ENCODE measurements at regions not wholly inside any gene's neighbourhood (a gene's known extent, or its start where the extent isn't known, plus 50 kb on each side); places are given as distances from the start of the nearest gene placed in this dataset.

DNA sequence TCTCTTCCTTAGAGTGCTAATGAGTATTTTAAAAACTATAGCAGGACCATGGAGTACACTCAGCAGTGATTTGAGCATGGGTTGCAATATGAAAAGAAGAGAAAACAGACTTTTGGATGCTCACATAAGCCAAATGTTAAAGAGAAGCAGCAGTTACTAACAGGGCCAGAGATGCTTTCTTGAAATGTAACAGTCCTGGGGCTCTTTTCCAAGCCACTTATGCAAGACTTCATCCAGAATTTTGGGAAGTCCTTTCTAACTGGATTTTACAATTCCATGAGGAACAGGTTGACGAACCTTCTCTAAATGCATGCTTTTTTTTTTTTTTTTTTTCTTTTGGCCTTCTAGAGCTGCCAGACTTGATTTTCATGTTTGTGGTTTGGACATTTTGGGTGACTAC, 282.0 kb downstream of the SEC23IP start:
- CTCF ChIA-PET, result interaction anchor here (1.3 kb wide), 1 partner anchor 11 kb away, joined by 3 read pairs; no protein-coding TSS in a partner anchor

DNA sequence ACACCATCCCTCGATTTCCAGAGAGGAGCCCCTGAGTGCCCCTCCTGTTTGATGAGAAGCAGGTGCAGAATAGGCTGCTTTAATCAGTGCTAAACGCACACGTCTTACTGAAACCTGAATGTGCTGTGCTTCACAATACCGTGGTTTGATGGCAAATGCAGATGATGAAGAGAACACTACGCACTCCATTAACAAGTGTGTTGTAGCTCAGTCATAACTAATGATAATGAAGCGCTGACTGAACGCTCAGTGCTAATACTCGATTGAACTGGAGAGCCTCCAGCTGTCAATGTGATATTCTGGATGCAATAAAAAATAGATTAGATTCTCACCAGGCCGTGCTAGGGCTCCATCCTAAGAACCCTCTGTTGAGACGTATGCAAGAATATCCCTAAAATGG, 279.7 kb upstream of the PLPP4 start:
- peaks cover 23% of the 10 kb centered on the region for H3K4me1 Mint-ChIP-seq
- no peaks in the 10 kb centered on the region for H3K9me3 Mint-ChIP-seq
- no peaks in the 10 kb centered on the region; the same call in 1 of the 2 replicates for H3K27me3 Mint-ChIP-seq (ENCODE audit: low read depth)
- CTCF ChIA-PET, result no interaction called here
- no peak for DNase-seq (ENCODE audit: low spot score)
- TF ChIP-seq NFE2L1 (CRISPR knock-in tag; IDR thresholded peaks at IDR 0.05) (no peak), GABPB1 (CRISPR knock-in tag; IDR thresholded peaks at IDR 0.05) (no peak)
- TF ChIP-seq, protein P1, sequence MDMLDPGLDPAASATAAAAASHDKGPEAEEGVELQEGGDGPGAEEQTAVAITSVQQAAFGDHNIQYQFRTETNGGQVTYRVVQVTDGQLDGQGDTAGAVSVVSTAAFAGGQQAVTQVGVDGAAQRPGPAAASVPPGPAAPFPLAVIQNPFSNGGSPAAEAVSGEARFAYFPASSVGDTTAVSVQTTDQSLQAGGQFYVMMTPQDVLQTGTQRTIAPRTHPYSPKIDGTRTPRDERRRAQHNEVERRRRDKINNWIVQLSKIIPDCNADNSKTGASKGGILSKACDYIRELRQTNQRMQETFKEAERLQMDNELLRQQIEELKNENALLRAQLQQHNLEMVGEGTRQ (CRISPR knock-in tag; IDR thresholded peaks at IDR 0.05), result no peak
- no peak for ATAC-seq
- POLR2A ChIA-PET, result no interaction called here
- no peak overlapping the region for H3K4me3 Mint-ChIP-seq
- no peaks in the 10 kb centered on the region for H3K36me3 Mint-ChIP-seq
- no peak overlapping the region for H3K27ac Mint-ChIP-seq

More for the DNA sequence above, 282.0 kb downstream of the SEC23IP start:
- H3K27me3 Mint-ChIP-seq (ENCODE audit: low read depth), result no peaks in the 10 kb centered on the region; the same call in 1 of the 2 replicates
- peaks cover 17% of the 10 kb centered on the region for H3K4me1 Mint-ChIP-seq
- DNase-seq (ENCODE audit: low spot score), result no peak
- POLR2A ChIA-PET, result no interaction called here
- TF ChIP-seq, protein P2, sequence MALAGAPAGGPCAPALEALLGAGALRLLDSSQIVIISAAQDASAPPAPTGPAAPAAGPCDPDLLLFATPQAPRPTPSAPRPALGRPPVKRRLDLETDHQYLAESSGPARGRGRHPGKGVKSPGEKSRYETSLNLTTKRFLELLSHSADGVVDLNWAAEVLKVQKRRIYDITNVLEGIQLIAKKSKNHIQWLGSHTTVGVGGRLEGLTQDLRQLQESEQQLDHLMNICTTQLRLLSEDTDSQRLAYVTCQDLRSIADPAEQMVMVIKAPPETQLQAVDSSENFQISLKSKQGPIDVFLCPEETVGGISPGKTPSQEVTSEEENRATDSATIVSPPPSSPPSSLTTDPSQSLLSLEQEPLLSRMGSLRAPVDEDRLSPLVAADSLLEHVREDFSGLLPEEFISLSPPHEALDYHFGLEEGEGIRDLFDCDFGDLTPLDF (CRISPR knock-in tag; IDR thresholded peaks at IDR 0.05), result no peak
- TF ChIP-seq SP1 (CRISPR knock-in tag; conservative IDR thresholded peaks at IDR 0.05) (no peak), ESRRA (CRISPR knock-in tag; IDR thresholded peaks at IDR 0.05; ENCODE audit: borderline replicate concordance) (no peak), ZNF263 (CRISPR knock-in tag; IDR thresholded peaks at IDR 0.05; ENCODE audit: low read depth) (no peak), MYBL2 (CRISPR knock-in tag; IDR thresholded peaks at IDR 0.05) (no peak), KAT7 (CRISPR knock-in tag; IDR thresholded peaks at IDR 0.05; ENCODE audit: borderline replicate concordance) (no peak)
- TF ChIP-seq, protein P3, sequence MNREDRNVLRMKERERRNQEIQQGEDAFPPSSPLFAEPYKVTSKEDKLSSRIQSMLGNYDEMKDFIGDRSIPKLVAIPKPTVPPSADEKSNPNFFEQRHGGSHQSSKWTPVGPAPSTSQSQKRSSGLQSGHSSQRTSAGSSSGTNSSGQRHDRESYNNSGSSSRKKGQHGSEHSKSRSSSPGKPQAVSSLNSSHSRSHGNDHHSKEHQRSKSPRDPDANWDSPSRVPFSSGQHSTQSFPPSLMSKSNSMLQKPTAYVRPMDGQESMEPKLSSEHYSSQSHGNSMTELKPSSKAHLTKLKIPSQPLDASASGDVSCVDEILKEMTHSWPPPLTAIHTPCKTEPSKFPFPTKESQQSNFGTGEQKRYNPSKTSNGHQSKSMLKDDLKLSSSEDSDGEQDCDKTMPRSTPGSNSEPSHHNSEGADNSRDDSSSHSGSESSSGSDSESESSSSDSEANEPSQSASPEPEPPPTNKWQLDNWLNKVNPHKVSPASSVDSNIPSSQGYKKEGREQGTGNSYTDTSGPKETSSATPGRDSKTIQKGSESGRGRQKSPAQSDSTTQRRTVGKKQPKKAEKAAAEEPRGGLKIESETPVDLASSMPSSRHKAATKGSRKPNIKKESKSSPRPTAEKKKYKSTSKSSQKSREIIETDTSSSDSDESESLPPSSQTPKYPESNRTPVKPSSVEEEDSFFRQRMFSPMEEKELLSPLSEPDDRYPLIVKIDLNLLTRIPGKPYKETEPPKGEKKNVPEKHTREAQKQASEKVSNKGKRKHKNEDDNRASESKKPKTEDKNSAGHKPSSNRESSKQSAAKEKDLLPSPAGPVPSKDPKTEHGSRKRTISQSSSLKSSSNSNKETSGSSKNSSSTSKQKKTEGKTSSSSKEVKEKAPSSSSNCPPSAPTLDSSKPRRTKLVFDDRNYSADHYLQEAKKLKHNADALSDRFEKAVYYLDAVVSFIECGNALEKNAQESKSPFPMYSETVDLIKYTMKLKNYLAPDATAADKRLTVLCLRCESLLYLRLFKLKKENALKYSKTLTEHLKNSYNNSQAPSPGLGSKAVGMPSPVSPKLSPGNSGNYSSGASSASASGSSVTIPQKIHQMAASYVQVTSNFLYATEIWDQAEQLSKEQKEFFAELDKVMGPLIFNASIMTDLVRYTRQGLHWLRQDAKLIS (CRISPR knock-in tag; IDR thresholded peaks at IDR 0.05; ENCODE audit: borderline replicate concordance), result no peak
- H3K27ac Mint-ChIP-seq, result no peak overlapping the region
- ATAC-seq, result no peak
- H3K9me3 Mint-ChIP-seq, result no peaks in the 10 kb centered on the region
- no peaks in the 10 kb centered on the region for H3K36me3 Mint-ChIP-seq
- no peak overlapping the region for H3K4me3 Mint-ChIP-seq

DNA sequence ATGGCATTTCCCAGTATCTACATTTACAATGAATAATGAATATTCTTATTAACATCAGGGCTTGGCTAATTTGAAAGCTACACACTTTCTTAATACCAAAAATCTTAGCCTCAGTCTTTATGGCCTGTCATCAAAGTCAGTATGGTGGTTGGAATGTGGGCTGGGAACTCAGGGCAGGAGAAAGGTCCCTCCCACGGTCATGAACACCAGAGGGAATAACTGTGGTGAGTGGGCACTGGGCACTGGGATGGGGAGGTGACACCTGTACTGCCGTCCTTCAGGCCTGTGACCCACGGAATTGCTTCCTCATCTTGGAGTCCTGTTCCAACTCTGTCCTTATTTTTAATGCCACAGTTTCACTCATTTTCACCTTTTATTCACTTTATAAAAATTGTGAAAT, 276.9 kb upstream of the PLPP4 start:
- no peaks in the 10 kb centered on the region; the same call in 1 of the 2 replicates for H3K27me3 Mint-ChIP-seq (ENCODE audit: low read depth)
- TF ChIP-seq NFE2L1 (CRISPR knock-in tag; IDR thresholded peaks at IDR 0.05) (no peak), MYBL2 (CRISPR knock-in tag; IDR thresholded peaks at IDR 0.05) (no peak), TP53 (CRISPR knock-in tag; IDR thresholded peaks at IDR 0.05) (no peak)
- TF ChIP-seq, protein P4, sequence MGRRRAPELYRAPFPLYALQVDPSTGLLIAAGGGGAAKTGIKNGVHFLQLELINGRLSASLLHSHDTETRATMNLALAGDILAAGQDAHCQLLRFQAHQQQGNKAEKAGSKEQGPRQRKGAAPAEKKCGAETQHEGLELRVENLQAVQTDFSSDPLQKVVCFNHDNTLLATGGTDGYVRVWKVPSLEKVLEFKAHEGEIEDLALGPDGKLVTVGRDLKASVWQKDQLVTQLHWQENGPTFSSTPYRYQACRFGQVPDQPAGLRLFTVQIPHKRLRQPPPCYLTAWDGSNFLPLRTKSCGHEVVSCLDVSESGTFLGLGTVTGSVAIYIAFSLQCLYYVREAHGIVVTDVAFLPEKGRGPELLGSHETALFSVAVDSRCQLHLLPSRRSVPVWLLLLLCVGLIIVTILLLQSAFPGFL (CRISPR knock-in tag; IDR thresholded peaks at IDR 0.05; ENCODE audit: borderline replicate concordance), result no peak
- no peaks in the 10 kb centered on the region for H3K36me3 Mint-ChIP-seq
- ChIA-PET POLR2A (no interaction called here), CTCF (interaction anchor here (0.7 kb wide), 1 partner anchor 197 kb away, joined by 3 read pairs; no protein-coding TSS in a partner anchor)
- H3K9me3 Mint-ChIP-seq, result no peaks in the 10 kb centered on the region
- ATAC-seq, result no peak
- H3K4me1 Mint-ChIP-seq, result peaks cover 7% of the 10 kb centered on the region
- DNase-seq (ENCODE audit: low spot score), result no peak
- H3K4me3 Mint-ChIP-seq, result no peak overlapping the region
- no peak overlapping the region for H3K27ac Mint-ChIP-seq

DNA sequence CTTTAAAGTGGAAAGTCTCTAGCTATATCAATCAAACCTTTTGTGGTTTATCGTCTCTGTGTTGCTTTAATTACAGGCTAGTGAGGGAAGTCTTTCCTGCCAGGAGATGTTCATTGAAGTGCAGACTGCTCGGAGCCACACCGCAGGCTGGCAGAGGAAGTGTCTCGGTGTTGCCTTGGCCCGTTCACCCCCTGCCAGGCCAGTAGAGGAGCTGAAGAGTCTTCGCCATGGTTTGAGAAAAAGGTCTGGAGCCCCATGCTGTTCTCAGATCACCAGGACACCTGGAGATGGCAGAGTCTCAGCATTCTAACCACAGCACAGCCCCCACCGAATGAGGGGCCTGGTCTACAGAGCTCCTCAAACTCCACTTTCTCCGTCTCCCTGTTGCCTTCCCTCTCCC, 275.9 kb upstream of the PLPP4 start:
- DNase-seq (ENCODE audit: low spot score), result no peak
- Mint-ChIP-seq H3K4me1 (peaks cover 6% of the 10 kb centered on the region), H3K27me3 (ENCODE audit: low read depth) (no peaks in the 10 kb centered on the region; the same call in 1 of the 2 replicates), H3K36me3 (no peaks in the 10 kb centered on the region), H3K9me3 (peaks cover 3% of the 10 kb centered on the region; the same call in 1 of the 2 replicates), H3K27ac (no peak overlapping the region), H3K4me3 (no peak overlapping the region)
- peak; percentile 60 for ATAC-seq
- ChIA-PET CTCF (no interaction called here), POLR2A (no interaction called here)
- TF ChIP-seq, protein P5, sequence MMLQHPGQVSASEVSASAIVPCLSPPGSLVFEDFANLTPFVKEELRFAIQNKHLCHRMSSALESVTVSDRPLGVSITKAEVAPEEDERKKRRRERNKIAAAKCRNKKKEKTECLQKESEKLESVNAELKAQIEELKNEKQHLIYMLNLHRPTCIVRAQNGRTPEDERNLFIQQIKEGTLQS (CRISPR knock-in tag; conservative IDR thresholded peaks at IDR 0.05), result no peak
- TF ChIP-seq ZNF423 (CRISPR knock-in tag; IDR thresholded peaks at IDR 0.05), result 0 out of 2 replicates have a peak, but pooled peaks have one; percentile 35
